ENCODE measurements at regions not wholly inside any gene's neighbourhood (a gene's known extent, or its start where the extent isn't known, plus 50 kb on each side); places are given as distances from the start of the nearest gene placed in this dataset.
"Not testable (repeated sequence)": the region's sequence is repeated elsewhere in the genome, so short reads cannot be mapped to it uniquely, and the experiment has no call there.

DNA sequence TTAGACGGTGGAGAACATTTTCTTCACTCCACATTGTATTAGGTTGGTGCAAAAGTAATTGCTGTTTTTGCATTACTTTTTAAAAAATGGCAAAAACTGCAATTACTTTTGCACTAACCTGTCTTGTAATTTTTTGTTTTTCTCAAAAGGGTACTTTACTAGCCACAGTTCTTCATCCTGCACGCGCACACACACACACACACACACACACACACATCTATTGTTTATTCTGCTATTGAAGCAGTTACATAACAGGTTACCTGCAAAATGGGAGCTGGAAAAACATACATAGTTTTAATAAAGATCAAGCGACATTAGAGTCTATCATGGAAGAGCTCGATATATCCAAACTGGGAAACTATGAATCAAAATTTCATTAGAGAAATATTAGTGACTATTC lies 235.2 kb downstream of the SIM1 start:
- in situ Hi-C loops (cut with MboI; ENCODE audit: low sequenced_read_pairs): no loop called here

DNA sequence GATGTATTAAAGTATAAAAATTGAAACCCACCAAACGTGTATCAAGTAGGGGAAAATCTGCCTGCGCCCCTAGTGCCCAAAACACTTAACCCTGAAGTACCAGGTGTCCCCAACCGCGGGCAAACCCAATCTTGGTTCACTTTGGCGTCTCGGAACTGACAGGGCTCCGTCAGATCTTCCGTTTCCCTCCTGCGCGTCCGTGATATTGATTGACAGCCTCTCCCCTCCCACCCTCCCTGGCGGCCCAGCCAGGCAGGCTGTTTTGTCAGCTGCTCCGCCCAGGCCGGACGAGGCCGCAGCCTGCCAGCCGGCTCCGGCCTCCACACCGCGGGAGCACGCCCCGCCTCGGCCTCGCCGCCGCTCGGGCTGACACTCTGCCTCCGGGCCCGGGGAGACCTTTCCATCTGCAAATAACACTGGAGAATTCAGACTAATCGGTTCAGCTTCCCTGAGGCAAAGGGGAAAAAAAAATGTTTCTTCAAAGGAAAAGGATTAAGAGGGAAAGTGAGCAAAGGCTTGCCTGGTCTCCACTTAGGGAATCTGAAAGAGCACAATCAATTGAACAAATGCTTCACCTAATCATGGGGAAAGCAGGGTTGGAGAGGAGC lies 234.9 kb upstream of the MCHR2 start:
- in situ Hi-C loops (cut with MboI; ENCODE audit: low sequenced_read_pairs): no loop called here

DNA sequence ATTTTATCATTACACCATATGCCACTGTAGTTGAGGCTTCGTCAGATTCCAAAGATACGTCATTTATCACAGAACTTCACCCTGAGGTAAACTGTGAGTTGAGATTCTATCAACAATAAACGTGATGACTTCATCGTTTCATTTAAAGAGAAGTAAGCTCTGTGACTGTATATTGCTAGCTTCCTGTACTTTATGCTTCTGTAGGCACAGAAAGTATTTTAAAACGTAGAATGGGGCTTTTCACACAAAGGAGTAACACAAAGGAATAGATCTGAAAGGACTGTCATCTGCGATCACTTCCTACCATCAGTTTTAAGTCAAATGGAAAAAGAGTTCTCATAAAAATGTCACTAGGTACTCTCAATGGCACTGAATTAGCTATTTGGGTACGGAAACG lies 234.4 kb upstream of the MCHR2 start:
- in situ Hi-C loops (cut with MboI; ENCODE audit: low sequenced_read_pairs): no loop called here

DNA sequence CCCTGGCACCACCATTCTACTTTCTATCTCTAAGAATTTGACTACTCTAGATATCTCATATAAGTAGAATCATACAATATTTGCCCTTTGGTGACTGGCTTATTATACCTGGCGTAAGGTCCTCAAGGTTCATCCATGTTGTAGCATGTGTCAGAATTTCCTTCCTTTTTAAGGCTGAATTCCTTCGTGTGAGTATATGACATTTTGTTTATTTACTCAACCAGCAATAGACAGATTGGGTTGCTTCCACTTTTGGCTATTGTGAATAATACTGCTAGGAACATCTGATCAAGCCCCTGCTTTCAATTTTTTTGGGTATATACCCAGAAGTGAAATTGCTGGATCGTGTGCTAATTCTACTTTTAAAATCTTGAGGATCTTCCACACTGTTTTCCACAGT lies 232.8 kb upstream of the MCHR2 start:
- in situ Hi-C loops (cut with MboI; ENCODE audit: low sequenced_read_pairs): no loop called here

DNA sequence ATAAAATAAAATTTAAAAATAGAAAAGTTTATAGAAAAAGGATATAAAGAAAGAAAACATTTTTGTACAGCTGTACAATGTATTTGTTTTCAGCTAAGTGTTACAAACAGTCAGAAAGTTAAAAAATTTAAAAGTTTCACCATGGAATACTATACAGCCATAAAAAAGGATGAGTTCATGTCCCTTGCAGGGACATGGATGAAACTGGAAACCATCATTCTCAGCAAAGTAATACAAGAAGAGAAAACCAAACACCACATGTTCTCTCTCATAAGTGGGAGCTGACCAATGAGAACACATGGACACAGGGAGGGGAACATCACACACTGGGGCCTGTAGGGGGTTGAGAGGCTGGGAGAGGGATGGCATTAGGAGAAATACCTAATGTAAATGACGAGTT lies 229.9 kb upstream of the MCHR2 start:
- in situ Hi-C loops (cut with MboI; ENCODE audit: low sequenced_read_pairs): not testable (repeated sequence)

DNA sequence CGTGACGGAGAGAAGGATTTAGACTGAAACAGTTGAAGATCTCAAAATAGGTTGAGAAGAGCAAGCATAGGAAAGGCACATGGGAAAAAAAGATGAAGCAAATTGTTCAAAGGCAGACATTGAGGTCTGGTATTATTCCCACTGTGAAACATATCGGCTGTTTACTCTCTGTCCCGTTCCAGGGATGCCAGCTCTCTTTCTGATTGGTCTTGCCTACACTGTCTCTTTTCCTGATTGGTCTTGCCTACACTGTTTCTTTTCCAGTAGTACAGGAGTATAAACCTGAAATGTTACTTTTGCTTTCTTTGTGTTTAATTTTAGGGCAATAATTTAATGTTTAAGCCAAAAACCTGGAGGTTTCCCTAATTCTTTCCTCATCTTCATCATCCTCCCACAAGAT lies 226.5 kb upstream of the MCHR2 start:
- in situ Hi-C loops (cut with MboI; ENCODE audit: low sequenced_read_pairs): no loop called here

DNA sequence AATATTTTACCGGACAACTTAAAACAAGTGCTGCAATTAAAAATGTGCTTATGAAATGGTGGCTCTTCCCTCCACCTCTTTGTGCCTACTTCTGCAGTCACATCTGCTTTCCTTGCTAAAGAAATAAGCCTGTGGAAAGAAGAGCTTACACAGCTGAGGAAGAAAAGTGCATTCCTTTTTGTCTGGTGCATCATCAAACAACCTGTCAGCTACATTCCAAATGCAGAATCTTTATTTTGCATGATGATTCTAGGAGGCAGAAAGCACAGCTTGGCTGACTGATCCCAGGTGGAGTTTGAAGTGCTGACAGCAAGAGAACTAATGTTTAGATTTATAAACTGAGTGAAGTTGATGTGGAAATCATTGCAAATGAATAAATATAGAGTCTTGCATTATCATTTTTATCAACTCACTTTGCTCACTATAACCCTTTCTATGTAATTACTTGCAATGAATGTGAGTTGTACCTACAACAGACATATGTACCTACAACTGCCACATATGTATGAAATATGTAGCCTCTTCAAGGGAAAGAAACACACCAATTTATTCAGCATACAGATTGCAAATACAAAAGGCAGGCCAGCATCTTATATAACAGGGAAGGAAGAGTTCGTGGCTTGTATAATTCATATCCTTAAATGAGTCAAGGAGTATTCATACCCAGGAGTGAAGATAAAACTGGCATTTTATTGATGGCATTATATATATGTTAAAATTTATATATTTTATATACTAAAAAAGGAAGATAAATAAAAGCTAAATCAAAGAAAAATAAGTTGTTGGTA lies 223.4 kb upstream of the MCHR2 start:
- in situ Hi-C loops (cut with MboI; ENCODE audit: low sequenced_read_pairs): no loop called here

DNA sequence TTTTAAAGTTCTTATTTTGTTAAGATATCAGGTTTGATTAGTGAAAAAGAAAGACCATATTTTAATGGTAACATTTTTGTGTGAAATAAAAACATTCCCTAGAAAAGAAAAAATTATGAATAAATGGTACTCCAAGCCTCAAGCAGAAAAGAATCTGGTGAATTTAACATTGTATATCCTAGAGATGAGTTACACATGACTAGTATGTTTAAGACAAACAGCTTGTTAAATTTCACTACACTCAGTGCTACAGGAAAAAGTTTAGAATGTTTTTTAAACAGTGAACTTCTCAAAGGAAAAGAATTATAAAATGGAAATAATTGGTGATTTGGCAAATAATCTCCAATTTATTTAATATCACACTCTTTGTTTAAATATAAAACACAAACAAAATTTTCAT lies 222.7 kb upstream of the MCHR2 start:
- in situ Hi-C loops (cut with MboI; ENCODE audit: low sequenced_read_pairs): no loop called here

DNA sequence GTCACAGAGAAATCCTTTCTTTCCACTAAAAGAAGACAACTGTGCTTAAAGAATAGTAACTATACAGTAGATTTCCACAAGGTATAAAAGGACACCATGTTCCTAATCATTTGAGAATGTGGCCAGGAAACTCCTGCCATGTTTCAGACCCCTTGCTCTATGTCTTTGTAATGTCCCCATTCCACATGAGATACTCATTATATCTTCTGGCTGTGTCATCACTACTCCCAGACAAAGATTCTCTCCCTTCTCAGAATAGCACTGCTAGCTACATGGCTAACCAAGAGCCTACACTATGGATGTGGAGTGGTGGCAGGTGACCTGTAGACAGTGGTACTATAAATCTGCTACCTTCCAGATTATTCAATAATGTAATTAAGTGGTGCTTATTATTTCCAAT lies 218.1 kb upstream of the MCHR2 start:
- in situ Hi-C loops (cut with MboI; ENCODE audit: low sequenced_read_pairs): no loop called here

DNA sequence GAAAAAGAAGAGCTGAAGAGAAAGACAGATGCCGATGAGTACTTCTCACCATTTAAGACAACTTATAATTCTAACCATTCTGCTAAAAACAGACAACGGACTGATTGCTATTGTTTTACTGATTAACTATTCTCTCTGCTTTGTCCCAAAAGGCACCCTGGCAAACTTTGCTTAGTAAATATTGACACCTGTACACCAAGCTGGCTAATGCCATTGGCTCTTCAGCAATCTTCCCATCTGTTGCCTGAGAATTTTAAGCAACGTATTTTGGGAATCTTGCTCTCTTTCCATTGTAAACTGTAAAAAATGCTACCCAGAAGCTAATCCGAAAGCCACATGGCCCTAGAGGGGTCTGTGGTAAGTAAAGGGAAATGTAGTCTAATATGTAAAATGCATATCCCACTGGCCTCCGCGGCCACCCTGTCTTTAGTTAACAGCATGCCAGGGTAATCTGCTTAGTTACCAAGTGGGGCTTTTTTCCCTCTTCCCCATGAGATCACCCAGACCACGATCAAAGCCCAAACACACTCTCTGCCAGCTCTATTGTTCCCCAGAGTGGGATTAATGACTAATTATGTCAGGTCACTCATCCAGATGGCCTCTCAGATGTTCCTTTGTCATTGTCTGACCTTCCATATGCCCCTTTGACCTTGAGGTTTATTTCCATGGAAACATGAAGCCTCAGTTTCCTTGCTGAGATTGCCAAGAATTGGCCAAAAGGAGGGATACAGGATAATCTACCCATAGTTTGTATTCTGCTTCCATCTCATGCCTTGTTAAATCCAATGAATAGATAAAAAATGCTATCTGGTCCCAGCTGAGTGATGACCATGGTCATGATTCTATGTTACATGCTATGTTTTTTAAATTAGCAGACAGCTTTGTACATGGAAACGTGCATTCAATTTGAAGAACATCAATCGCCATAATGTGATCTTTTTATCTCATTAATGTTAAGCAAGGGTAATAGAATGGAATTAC lies 216.4 kb upstream of the MCHR2 start:
- in situ Hi-C loops (cut with MboI; ENCODE audit: low sequenced_read_pairs): no loop called here

DNA sequence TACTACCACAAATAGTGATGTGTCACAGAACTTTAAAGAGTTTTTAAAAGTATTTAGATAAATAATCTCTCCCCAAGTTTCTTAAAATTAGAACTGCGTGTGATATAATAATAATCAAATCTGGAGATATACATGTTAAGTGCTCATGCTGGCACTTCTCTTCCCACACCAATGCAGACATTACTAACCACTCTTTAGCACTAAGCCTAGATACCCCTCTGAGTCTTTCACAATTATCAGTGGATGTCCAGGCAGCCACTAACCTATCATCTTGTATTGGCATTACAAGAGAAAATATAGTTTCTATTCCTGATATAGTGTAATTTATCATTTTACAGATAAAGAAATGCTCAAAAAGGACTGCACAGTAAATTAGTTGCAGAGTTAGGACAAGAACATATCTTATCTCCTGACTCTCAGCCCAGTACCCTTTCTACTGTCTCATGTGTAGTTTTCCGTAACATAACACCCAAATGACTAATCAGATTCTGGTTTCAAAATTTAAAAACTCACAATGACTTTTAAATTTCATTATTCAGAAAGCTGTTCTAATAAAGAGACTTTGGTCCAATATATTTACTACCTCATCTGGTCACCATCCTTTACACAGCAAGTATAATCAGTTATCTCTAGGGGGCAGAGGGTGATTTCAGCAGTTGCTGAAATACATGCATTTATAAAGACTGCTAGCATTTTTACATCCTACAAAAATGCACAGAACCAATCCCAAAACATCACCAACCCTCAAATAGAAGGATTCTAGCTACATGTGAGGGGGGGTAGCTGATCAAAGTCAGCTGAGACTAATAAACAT lies 215.5 kb upstream of the MCHR2 start:
- in situ Hi-C loops (cut with MboI; ENCODE audit: low sequenced_read_pairs): no loop called here

DNA sequence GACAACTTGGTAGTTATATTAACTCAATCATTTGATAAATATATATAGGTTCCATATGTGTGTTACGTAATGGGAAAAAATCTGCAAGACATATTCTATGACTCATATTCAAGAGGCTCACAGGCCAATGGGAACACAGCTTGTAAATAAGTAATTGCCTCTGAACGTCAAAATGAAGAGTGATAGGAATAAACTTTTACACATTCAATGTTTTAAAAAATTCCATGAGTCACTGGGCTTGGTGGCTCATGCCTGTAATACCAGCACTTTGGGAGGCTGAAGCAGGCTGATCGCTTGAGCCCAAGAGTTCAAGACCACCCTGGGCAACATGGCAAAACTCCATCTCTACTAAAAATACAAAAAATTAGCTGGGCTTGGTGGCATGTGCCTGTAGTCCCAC lies 209.4 kb upstream of the MCHR2 start:
- in situ Hi-C loops (cut with MboI; ENCODE audit: low sequenced_read_pairs): no loop called here

DNA sequence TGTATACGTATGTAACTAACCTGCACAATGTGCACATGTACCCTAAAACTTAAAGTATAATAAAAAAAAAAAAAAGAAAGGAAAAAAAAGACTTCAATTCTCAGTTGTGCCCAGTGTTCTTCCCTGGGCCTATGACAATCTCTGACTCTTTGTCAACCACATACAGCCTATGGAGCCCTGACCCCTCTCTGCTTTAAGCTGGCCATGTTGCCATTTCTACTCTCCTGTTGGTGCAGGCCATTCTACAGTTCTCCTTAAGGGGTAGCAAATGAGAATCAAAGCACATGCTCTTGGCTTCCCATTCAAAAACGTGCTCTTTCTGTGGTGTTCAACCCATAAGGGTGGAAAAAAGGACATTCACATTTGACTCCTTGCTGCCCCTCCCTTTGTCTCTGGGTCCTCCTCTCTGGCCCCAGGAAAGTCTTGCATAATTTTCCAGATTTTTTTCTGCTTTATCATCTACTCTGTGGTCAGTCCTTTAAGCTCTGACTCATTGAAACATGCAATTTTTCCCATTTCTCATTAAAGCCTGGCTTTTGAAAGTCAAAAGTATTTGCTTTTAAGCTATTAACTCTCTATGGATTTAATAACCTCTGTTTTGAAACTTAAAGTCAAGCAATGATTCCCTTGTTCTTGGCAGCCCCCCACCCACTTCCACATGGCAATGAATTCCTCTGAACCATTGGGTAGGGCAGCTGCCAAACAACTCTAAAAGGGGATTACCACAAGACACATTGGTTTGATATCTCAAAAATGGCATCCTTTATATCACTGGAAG lies 208.6 kb upstream of the MCHR2 start:
- in situ Hi-C loops (cut with MboI; ENCODE audit: low sequenced_read_pairs): no loop called here

DNA sequence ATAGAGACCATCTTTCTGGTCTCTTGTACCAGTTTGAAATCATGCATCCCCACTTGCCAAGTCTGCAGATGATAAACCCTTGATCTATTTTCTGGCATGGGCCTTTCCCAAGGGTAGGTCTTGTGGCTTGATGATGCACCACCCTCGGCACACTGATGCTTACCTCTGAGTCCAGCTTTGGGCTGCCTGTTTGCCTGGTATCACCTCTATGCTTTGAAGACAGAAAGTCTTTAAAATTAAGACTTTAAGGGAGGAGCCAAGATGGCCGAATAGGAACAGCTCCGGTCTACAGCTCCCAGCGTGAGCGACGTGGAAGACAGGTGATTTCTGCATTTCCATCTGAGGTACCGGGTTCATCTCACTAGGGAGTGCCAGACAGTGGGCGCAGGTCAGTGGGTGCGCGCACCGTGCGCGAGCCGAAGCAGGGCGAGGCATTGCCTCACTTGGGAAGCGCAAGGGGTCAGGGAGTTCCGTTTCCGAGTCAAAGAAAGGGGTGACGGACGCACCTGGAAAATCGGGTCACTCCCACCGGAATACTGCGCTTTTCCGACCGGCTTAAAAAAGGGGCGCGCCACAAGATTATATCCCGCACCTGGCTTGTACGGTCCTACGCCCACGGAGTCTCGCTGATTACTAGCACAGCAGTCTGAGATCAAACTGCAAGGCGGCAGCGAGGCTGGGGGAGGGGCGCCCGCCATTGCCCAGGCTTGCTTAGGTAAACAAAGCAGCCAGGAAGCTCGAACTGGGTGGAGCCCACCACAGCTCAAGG lies 202.4 kb upstream of the MCHR2 start:
- in situ Hi-C loops (cut with MboI; ENCODE audit: low sequenced_read_pairs): not testable (repeated sequence)

DNA sequence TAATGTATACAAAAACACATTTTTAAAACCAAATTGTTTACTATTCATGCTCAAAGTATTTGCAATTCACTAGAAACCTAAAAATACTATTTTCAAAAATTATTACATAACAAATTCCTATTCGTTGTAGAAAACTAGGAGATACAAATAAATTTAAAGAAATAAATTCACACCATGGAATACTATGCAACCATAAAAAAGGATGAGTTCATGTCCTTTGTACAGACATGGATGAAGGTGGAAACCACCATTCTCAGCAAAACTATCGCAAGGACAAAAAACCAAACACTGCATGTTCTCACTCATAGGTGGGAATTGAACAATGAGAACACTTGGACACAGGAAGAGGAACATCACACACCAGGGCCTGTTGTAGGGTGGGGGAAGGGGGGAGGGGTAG lies 201.2 kb upstream of the MCHR2 start:
- in situ Hi-C loops (cut with MboI; ENCODE audit: low sequenced_read_pairs): not testable (repeated sequence)

DNA sequence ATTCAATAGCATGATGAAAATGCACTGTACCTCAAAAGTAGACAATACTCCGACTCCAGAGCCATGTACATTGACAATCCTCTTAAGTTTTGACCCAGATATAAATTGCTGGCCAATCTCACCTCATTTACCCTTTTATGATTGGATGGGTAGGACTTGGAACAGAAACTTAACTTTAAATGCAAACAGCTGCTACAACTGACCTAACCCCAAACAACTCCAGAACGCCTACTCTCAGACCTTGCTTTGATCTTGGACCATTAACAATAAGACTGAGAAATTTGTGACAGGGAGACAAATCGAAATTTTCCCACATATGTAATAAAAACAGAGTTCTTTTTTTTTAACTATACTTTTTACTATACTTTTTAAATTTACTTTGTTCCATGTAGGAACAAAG lies 200.5 kb upstream of the MCHR2 start:
- in situ Hi-C loops (cut with MboI; ENCODE audit: low sequenced_read_pairs): no loop called here

DNA sequence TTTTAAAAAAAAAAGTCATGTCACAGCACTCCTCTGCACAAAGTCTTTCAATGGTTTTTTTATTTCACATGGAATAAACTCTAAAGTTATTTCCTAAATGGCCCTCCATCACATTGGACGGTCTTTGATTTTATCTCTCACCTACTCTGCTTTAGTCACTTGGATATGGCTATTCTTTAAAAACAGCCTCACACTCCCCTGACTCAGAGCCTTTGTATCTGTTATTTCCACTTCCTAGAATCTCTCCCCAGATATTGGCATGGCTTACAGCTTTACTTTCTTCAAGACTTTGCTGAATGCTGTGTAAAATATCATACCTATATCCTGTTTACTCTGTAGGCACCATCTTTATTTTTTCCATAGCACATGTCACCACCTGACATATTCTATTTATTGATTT lies 194.7 kb upstream of the MCHR2 start:
- in situ Hi-C loops (cut with MboI; ENCODE audit: low sequenced_read_pairs): no loop called here

DNA sequence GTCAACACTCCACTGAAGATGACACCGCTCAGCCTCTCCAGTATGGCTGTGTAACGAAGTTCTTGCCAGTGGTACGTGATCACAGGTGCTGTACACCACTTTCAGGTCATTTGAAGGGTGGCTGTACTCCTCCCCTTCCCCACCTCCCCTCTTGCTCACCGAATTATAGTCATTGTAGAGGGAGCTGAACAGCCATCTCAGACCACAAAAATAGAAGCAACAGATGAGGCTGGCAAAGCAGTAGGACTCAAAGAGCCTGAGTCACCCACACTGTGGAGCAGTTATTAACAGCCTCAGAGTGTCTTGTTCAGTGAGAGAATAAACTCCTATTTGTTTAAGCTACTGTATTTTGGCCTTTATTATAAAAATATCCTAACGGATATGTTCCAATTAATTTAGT lies 192.5 kb upstream of the MCHR2 start:
- in situ Hi-C loops (cut with MboI; ENCODE audit: low sequenced_read_pairs): no loop called here

DNA sequence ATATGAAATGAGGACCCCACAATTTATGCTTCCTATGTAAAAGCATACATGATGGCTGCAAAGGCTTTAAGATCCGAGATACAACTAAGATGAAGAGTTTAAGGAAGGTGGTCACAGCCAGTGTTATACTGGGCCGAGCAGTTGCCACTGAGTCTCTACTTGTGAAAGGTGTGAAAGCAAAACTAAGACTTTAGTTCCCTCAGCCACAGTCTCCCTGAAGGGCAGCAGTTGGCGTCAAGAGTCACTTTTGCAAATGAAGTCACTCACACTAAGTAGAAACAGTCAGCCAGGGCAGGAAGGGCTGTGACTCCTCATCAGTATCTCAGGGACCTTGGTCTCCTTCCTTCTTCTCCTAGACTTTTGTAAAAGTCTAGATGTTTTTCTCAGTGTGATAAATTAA lies 191.6 kb upstream of the MCHR2 start:
- in situ Hi-C loops (cut with MboI; ENCODE audit: low sequenced_read_pairs): no loop called here
